Fibroblast of lung (primary cell): ENCODE measurements at regions not wholly inside any gene's neighbourhood (a gene's known extent, or its start where the extent isn't known, plus 50 kb on each side); places are given as distances from the start of the nearest gene placed in this dataset.
"Not testable (repeated sequence)": the region's sequence is repeated elsewhere in the genome, so short reads cannot be mapped to it uniquely, and the experiment has no call there.

ENCODE experiments used
- DNase-seq, 2 donors: peaks; one replicate each; pipeline versions ENCODE4 v3.0.0 to v3.0.0-alpha.2; 2010; ENCODE audit warnings: low read depth in 2 of 2
- H2AFZ ChIP-seq: 2 replicates; pipeline ENCODE4 v1.5.1; 2012; ENCODE audit warnings: low read length, control low read depth, inconsistent platforms
- H3K27ac ChIP-seq: 2 replicates; pipeline ENCODE4 v1.5.1; 2011; ENCODE audit warnings: low read length, control low read depth; ENCODE audit not compliant: insufficient read depth
- H3K27me3 ChIP-seq: 2 replicates; pipeline ENCODE4 v1.5.1; 2011; ENCODE audit warnings: mild to moderate bottlenecking, low read length; ENCODE audit not compliant: control insufficient read depth, insufficient read depth
- H3K36me3 ChIP-seq: 2 replicates; pipeline ENCODE4 v1.5.1; 2011; ENCODE audit warnings: low read length; ENCODE audit not compliant: control insufficient read depth, insufficient read depth
- H3K4me1 ChIP-seq: 2 replicates; pipeline ENCODE4 v1.5.1; 2011; ENCODE audit warnings: low read length; ENCODE audit not compliant: control insufficient read depth, insufficient read depth; ENCODE audit errors: extremely low read depth
- H3K4me2 ChIP-seq: 2 replicates; pipeline ENCODE4 v1.5.1; 2011; ENCODE audit warnings: low read length, control low read depth; ENCODE audit not compliant: insufficient read depth; ENCODE audit errors: extremely low read depth
- H3K4me3 ChIP-seq, 4 experiments: fragments of 200-600 bp in 1 of 4; sonication (generic) in 1 of 4; replicated peaks in 1 of 4; 2 replicates each; pipeline ENCODE4 v1.5.1; 2011 to 2016; ENCODE audit warnings: low read length in 4 of 4, low read depth in 3 of 4, mild to moderate bottlenecking in 3 of 4, control low read depth in 2 of 4, inconsistent platforms in 1 of 4, mixed read lengths in 1 of 4; ENCODE audit not compliant: insufficient read depth in 1 of 4; ENCODE audit errors: control extremely low read depth in 1 of 4
- H3K79me2 ChIP-seq: 2 replicates; pipeline ENCODE4 v1.5.1; 2012; ENCODE audit warnings: mild to moderate bottlenecking, low read length, inconsistent platforms; ENCODE audit not compliant: control insufficient read depth, insufficient read depth
- H3K9ac ChIP-seq: 2 replicates; pipeline ENCODE4 v1.5.1; 2011; ENCODE audit warnings: mild to moderate bottlenecking, low read length, control low read depth; ENCODE audit not compliant: insufficient read depth
- H3K9me3 ChIP-seq: 2 replicates; pipeline ENCODE4 v1.5.1; 2012; ENCODE audit warnings: low read depth, low read length; ENCODE audit not compliant: control insufficient read depth, insufficient read depth
- H4K20me1 ChIP-seq: 2 replicates; pipeline ENCODE4 v1.5.1; 2011; ENCODE audit warnings: low read length; ENCODE audit not compliant: control insufficient read depth, insufficient read depth; ENCODE audit errors: extremely low read depth
- CTCF ChIP-seq, 2 donors: IDR thresholded peaks in 1 of 2; conservative IDR thresholded peaks in 1 of 2; 1 replicate in 1 of 2; 2 replicates in 1 of 2; pipeline ENCODE4 v1.5.1; 2011 to 2012; ENCODE audit warnings: low read length in 2 of 2, control low read depth in 1 of 2, inconsistent platforms in 1 of 2, low read depth in 1 of 2, mild to moderate bottlenecking in 1 of 2
- EZH2 ChIP-seq: IDR thresholded peaks from 2 replicates; pipeline ENCODE4 v1.5.1; 2012; ENCODE audit warnings: low read length, control low read depth, mild to moderate bottlenecking; ENCODE audit errors: missing control alignments

GRCh38 chr3:80734920-80735319 lies 967.1 kb upstream of the ROBO1 start:
- Histone ChIP-seq H3K36me3 (no peaks in the 10 kb centered on the region), H3K4me3 (no peak overlapping the region), H3K9ac (no peak overlapping the region), H3K4me1 (no peaks in the 10 kb centered on the region), H3K4me2 (no peak overlapping the region), H3K27ac (no peak overlapping the region), H2AFZ (no peak overlapping the region), H3K27me3 (no peaks in the 10 kb centered on the region), H4K20me1 (no peaks in the 10 kb centered on the region), H3K79me2 (no peaks in the 10 kb centered on the region), H3K9me3 (no peaks in the 10 kb centered on the region)
- TF ChIP-seq CTCF (conservative IDR thresholded peaks at IDR 0.05 in 1 of 2, IDR thresholded peaks at IDR 0.05 in 1 of 2; ENCODE audit: low read depth in 1 of 2, low read length in 2 of 2) = no peak
- TF ChIP-seq EZH2 = no peak
- DNase-seq = no peak

DNA sequence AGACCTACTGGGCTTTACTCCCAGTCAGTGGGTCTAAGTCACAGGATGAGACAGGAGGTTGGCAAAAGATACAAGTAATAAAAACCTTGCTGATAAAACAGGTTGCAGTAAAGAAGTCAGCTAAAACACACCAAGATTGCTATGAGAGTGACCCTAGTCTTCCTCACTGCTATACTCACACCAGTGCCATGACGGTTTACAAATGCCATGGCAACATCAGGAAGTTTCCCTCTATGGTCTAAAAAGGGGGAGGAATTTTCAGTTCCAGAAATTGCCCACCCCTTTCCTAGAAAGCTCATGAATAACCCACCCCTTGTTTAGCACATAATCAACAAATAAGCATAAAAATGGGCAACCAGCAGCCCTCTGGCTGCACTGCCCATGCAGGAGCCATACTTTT lies 966.7 kb upstream of the ROBO1 start:
- Histone ChIP-seq H3K27me3 (no peaks in the 10 kb centered on the region), H3K4me1 (no peaks in the 10 kb centered on the region), H3K4me3 (no peak overlapping the region), H3K9me3 (no peaks in the 10 kb centered on the region), H3K27ac (no peak overlapping the region), H3K4me2 (no peak overlapping the region), H4K20me1 (no peaks in the 10 kb centered on the region), H3K9ac (no peak overlapping the region), H3K36me3 (no peaks in the 10 kb centered on the region), H3K79me2 (no peaks in the 10 kb centered on the region), H2AFZ (no peak overlapping the region)
- no peak for TF ChIP-seq EZH2
- TF ChIP-seq CTCF (conservative IDR thresholded peaks at IDR 0.05 in 1 of 2, IDR thresholded peaks at IDR 0.05 in 1 of 2; ENCODE audit: low read depth in 1 of 2, low read length in 2 of 2) = no peak
- no peak for DNase-seq

- Histone ChIP-seq H3K36me3 (no peaks in the 10 kb centered on the region), H3K4me1 (no peaks in the 10 kb centered on the region), H4K20me1 (no peaks in the 10 kb centered on the region), H3K4me3 (no peak overlapping the region), H2AFZ (no peak overlapping the region), H3K9me3 (no peaks in the 10 kb centered on the region), H3K4me2 (no peak overlapping the region), H3K79me2 (no peaks in the 10 kb centered on the region), H3K9ac (no peak overlapping the region), H3K27ac (no peak overlapping the region), H3K27me3 (no peaks in the 10 kb centered on the region)
- TF ChIP-seq CTCF (conservative IDR thresholded peaks at IDR 0.05 in 1 of 2, IDR thresholded peaks at IDR 0.05 in 1 of 2; ENCODE audit: low read depth in 1 of 2, low read length in 2 of 2) (no peak), EZH2 (no peak)
- peak; percentile 65 to 85 for DNase-seq
Observed at GRCh38 chr3:80733522-80734176, 965.9 kb upstream of the ROBO1 start.

DNA sequence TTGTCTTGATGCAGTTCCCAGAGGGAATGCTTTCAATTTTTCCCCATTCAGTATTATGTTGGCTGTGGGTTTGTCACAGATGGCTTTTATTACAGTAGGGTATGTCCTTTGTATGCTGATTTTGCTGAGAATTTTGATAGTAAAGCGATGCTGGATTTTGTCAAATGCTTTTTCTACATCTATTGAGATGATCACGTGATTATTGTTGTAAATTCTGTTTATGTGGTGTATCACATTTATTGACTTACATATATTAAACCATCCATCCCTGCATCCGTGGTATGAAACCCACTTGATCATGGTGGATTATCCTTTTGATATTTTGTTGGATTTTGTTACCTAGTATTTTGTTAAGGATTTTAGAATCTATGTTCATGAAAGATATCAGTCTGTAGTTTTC lies 959.8 kb upstream of the ROBO1 start:
- not testable (repeated sequence) for H3K4me1 ChIP-seq, H3K27ac ChIP-seq, DNase-seq, H3K36me3 ChIP-seq, H3K9ac ChIP-seq, H3K9me3 ChIP-seq, H3K79me2 ChIP-seq, H3K4me3 ChIP-seq, H4K20me1 ChIP-seq, H3K4me2 ChIP-seq, H3K27me3 ChIP-seq, H2AFZ ChIP-seq
